HepG2 (cell line): ENCODE measurements at regions not wholly inside any gene's neighbourhood (a gene's known extent, or its start where the extent isn't known, plus 50 kb on each side); places are given as distances from the start of the nearest gene placed in this dataset.

Experiments
- AFF4 ChIP-seq: sonication (generic); formaldehyde crosslinking; IDR thresholded peaks from 2 replicates; pipeline ENCODE4 v1.4.0; 2020; ENCODE audit warnings: missing genetic modification reagents
- CHD4 ChIP-seq: fragments of 200-600 bp; sonication (generic); IDR thresholded peaks from 2 replicates; pipeline ENCODE4 v1.7.0; 2017; ENCODE audit warnings: mild to moderate bottlenecking, low read length, borderline replicate concordance
- FIP1L1 ChIP-seq: fragments of 200-400 bp; formaldehyde crosslinking; IDR thresholded peaks from 2 replicates; pipeline ENCODE4 v1.6.1; 2018; ENCODE audit warnings: low read depth, mild to moderate bottlenecking, low read length, moderate library complexity, borderline replicate concordance; ENCODE audit not compliant: insufficient read depth
- FOXM1 ChIP-seq: sonication (generic); formaldehyde crosslinking; IDR thresholded peaks from 2 replicates; pipeline ENCODE4 v1.5.0; 2020; ENCODE audit warnings: missing genetic modification reagents
- MNT ChIP-seq: fragments of 450-650 bp; IDR thresholded peaks from 2 replicates; pipeline ENCODE4 v1.6.1; 2016
- POLR2A ChIP-seq, 2 experiments: IDR thresholded peaks; 2 replicates each; pipeline ENCODE4 v1.6.1; 2011; ENCODE audit warnings: low read depth in 2 of 2, low read length in 2 of 2, mild to moderate bottlenecking in 1 of 2, moderate library complexity in 1 of 2; ENCODE audit not compliant: insufficient read depth in 1 of 2
- SRSF1 ChIP-seq: fragments of 200-400 bp; formaldehyde crosslinking; optimal IDR thresholded peaks from 2 replicates; pipeline ENCODE3; 2017; ENCODE audit warnings: mild to moderate bottlenecking, low read depth, low read length, moderate library complexity
- SUZ12 ChIP-seq: fragments of 150-350 bp; IDR thresholded peaks from 2 replicates; pipeline ENCODE4 v1.6.1; 2014; ENCODE audit warnings: low read depth, low read length
- ZNF274 ChIP-seq: sonication (generic); formaldehyde crosslinking; IDR thresholded peaks from 2 replicates; pipeline ENCODE4 v1.5.1; 2020; ENCODE audit warnings: mild to moderate bottlenecking, missing genetic modification reagents
- ZNF496 ChIP-seq: sonication (generic); formaldehyde crosslinking; IDR thresholded peaks from 2 replicates; pipeline ENCODE4 v1.8.1; 2023; ENCODE audit warnings: mild to moderate bottlenecking, moderate library complexity, missing genetic modification reagents; ENCODE audit not compliant: insufficient replicate concordance
- ZNF570 ChIP-seq: sonication (generic); formaldehyde crosslinking; IDR thresholded peaks from 2 replicates; pipeline ENCODE4 v1.4.0; 2020; ENCODE audit warnings: mild to moderate bottlenecking, missing genetic modification reagents, borderline replicate concordance
- ZNF609 ChIP-seq: sonication (generic); formaldehyde crosslinking; IDR thresholded peaks from 2 replicates; pipeline ENCODE4 v1.4.0; 2020; ENCODE audit warnings: mild to moderate bottlenecking, missing genetic modification reagents, borderline replicate concordance
- ZXDC ChIP-seq: sonication (generic); formaldehyde crosslinking; IDR thresholded peaks from 2 replicates; pipeline ENCODE4 v1.5.0; 2020; ENCODE audit warnings: mild to moderate bottlenecking, missing genetic modification reagents

GRCh38 chr6:169144356-169144755, 109.3 kb downstream of the THBS2 start:
- no peak for TF ChIP-seq POLR2A (IDR thresholded peaks at IDR 0.05; ENCODE audit: insufficient read depth in 1 of 2, low read depth in 2 of 2, low read length in 2 of 2)
- TF ChIP-seq ZNF274 (CRISPR knock-in tag), result no peak
- no peak for TF ChIP-seq MNT
- TF ChIP-seq SRSF1, result no peak
- TF ChIP-seq ZNF570 (CRISPR knock-in tag), result no peak
- no peak for TF ChIP-seq ZXDC
- no peak for TF ChIP-seq AFF4
- no peak for TF ChIP-seq ZNF609
- TF ChIP-seq FIP1L1, result no peak
- no peak for TF ChIP-seq ZNF496 (CRISPR knock-in tag)
- TF ChIP-seq SUZ12, result no peak
- no peak for TF ChIP-seq CHD4
- no peak for TF ChIP-seq FOXM1 (CRISPR knock-in tag)
